GM21529 (cell line): ENCODE measurements at regions not wholly inside any gene's neighbourhood (a gene's known extent, or its start where the extent isn't known, plus 50 kb on each side); places are given as distances from the start of the nearest gene placed in this dataset.
A peak's percentile ranks its signal among the peaks of the same experiment; 100 is the strongest.

ENCODE experiments used
- ATAC-seq: cut with Tn5 transposase; IDR thresholded peaks from one replicate; pipeline ENCODE4 v1.9.1; 2021; ENCODE audit not compliant: unreplicated experiment

DNA sequence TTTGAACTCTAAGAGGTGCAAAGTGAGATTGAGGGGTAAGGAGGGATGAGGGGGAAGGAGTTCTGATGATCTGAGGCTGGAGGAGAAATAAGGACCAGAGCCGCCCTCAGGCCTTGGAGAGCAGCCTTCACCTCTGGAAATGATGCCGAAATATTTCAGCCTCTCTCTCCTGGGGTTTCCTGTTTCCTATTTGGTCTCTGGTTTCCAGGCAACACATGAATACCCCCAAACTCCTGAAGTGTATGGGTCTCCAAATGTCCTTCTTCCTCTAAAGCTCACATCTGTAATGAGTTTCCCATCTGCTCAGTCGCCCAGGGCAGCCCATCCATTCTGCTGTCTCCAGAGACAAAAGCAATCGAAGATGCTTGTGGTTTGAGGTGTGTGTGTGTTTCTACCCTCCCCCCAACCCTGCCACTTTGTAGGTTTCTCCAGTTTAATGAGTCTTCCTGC, 52.0 kb upstream of the FAM20B start:
- peak; percentile 48 for ATAC-seq
